HCT116 (cell line): ENCODE measurements at regions not wholly inside any gene's neighbourhood (a gene's known extent, or its start where the extent isn't known, plus 50 kb on each side); places are given as distances from the start of the nearest gene placed in this dataset.

Source experiments
- YY1 ChIP-seq: IDR thresholded peaks from 2 replicates; pipeline ENCODE4 v1.6.1; 2011; ENCODE audit warnings: low read length, low read depth, moderate library complexity, mild to moderate bottlenecking; ENCODE audit not compliant: insufficient replicate concordance; ENCODE audit errors: extremely low read depth
- TF ChIP-seq, protein P1 (sequence below): IDR thresholded peaks from 2 replicates; pipeline ENCODE4 v1.6.1; 2012; ENCODE audit warnings: low read depth
- TF ChIP-seq, protein P2 (sequence below), 3 experiments: fragments of 200-600 bp in 1 of 3; sonication (generic) in 1 of 3; IDR thresholded peaks in 2 of 3; conservative IDR thresholded peaks in 1 of 3; 2 replicates each; pipeline ENCODE4 v1.5.1; 2012 to 2017; ENCODE audit warnings: low read depth in 2 of 3, low read length in 2 of 3, antibody characterized with exemption in 1 of 3, borderline replicate concordance in 1 of 3, control low read depth in 1 of 3, mild to moderate bottlenecking in 1 of 3, mixed read lengths in 1 of 3, mixed run types in 1 of 3, moderate library complexity in 1 of 3; ENCODE audit not compliant: insufficient read depth in 1 of 3

DNA sequence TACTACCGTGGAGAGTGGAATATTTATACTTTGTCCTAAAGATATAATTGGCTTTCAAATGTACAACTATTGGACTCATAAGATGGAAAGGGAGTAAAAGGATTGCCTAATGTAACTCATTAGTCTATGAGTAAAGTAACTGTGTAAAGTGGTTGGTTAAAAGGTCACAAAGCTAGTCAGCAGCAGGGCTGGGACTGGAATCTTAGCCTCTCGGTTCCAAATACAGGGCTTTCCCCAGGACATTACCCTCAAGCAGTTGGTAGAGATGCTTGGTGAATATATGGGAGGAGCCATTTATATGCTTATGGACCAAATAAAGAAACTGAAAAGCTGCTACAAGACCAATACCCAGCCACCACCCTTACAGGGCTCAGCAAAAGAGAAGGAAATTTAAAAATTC is 283.7 kb downstream of the HLX start:
- TF ChIP-seq, protein P1, sequence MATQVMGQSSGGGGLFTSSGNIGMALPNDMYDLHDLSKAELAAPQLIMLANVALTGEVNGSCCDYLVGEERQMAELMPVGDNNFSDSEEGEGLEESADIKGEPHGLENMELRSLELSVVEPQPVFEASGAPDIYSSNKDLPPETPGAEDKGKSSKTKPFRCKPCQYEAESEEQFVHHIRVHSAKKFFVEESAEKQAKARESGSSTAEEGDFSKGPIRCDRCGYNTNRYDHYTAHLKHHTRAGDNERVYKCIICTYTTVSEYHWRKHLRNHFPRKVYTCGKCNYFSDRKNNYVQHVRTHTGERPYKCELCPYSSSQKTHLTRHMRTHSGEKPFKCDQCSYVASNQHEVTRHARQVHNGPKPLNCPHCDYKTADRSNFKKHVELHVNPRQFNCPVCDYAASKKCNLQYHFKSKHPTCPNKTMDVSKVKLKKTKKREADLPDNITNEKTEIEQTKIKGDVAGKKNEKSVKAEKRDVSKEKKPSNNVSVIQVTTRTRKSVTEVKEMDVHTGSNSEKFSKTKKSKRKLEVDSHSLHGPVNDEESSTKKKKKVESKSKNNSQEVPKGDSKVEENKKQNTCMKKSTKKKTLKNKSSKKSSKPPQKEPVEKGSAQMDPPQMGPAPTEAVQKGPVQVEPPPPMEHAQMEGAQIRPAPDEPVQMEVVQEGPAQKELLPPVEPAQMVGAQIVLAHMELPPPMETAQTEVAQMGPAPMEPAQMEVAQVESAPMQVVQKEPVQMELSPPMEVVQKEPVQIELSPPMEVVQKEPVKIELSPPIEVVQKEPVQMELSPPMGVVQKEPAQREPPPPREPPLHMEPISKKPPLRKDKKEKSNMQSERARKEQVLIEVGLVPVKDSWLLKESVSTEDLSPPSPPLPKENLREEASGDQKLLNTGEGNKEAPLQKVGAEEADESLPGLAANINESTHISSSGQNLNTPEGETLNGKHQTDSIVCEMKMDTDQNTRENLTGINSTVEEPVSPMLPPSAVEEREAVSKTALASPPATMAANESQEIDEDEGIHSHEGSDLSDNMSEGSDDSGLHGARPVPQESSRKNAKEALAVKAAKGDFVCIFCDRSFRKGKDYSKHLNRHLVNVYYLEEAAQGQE, result no peak
- TF ChIP-seq, protein P2, sequence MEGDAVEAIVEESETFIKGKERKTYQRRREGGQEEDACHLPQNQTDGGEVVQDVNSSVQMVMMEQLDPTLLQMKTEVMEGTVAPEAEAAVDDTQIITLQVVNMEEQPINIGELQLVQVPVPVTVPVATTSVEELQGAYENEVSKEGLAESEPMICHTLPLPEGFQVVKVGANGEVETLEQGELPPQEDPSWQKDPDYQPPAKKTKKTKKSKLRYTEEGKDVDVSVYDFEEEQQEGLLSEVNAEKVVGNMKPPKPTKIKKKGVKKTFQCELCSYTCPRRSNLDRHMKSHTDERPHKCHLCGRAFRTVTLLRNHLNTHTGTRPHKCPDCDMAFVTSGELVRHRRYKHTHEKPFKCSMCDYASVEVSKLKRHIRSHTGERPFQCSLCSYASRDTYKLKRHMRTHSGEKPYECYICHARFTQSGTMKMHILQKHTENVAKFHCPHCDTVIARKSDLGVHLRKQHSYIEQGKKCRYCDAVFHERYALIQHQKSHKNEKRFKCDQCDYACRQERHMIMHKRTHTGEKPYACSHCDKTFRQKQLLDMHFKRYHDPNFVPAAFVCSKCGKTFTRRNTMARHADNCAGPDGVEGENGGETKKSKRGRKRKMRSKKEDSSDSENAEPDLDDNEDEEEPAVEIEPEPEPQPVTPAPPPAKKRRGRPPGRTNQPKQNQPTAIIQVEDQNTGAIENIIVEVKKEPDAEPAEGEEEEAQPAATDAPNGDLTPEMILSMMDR (IDR thresholded peaks at IDR 0.05 in 2 of 3, conservative IDR thresholded peaks at IDR 0.05 in 1 of 3; ENCODE audit: borderline replicate concordance in 1 of 3, insufficient read depth in 1 of 3, low read depth in 2 of 3, low read length in 2 of 3), result no peak
- TF ChIP-seq YY1, result no peak
